H1 (cell line): ENCODE measurements at regions not wholly inside any gene's neighbourhood (a gene's known extent, or its start where the extent isn't known, plus 50 kb on each side); places are given as distances from the start of the nearest gene placed in this dataset.

Experiments used
- CTCF ChIA-PET: fragments of 300-600 bp; sonication (Branson Sonifier 250); formaldehyde crosslinking; loops from one replicate; lab custom pipeline; 2021; ENCODE audit not compliant: partially characterized antibody; lab: Charles Lee
- POLR2A ChIA-PET: fragments of 300-600 bp; sonication (Branson Sonifier 250); formaldehyde crosslinking; loops from one replicate; lab custom pipeline; 2021; ENCODE audit warnings: inconsistent platforms; ENCODE audit not compliant: partially characterized antibody; lab: Charles Lee
- DNase-seq, 2 experiments: peaks; one replicate each; pipeline versions ENCODE4 v3.0.0 to v3.0.0-alpha.2; 2010 to 2022; ENCODE audit warnings: low spot score in 2 of 2, low read depth in 1 of 2, mixed read lengths in 1 of 2
- FAIRE-seq: peaks from 2 replicates; lab custom pipeline; 2011; peaks lifted over from hg19 to GRCh38; lab: Jason Lieb, UNC
- H2AFZ ChIP-seq: 2 replicates; pipeline ENCODE4 v1.8.1; 2012; ENCODE audit warnings: low read length, inconsistent platforms
- H2AK5ac ChIP-seq: 2 replicates; pipeline ENCODE4 v1.6.1; 2013; ENCODE audit warnings: low read depth, low read length
- H2BK120ac ChIP-seq: replicated peaks from 2 replicates; pipeline ENCODE3; 2013; ENCODE audit warnings: low read depth, low read length, inconsistent platforms
- H2BK12ac ChIP-seq: 2 replicates; pipeline ENCODE4 v1.6.1; 2013; ENCODE audit warnings: low read depth, low read length
- H2BK15ac ChIP-seq: 2 replicates; pipeline ENCODE4 v1.6.1; 2013; ENCODE audit warnings: low read length
- H2BK20ac ChIP-seq: 2 replicates; pipeline ENCODE4 v1.6.1; 2013; ENCODE audit warnings: low read length
- H2BK5ac ChIP-seq: 2 replicates; pipeline ENCODE4 v1.6.1; 2013; ENCODE audit warnings: low read depth, low read length
- H3K14ac ChIP-seq: 2 replicates; pipeline ENCODE4 v1.6.1; 2013; ENCODE audit warnings: inconsistent platforms; ENCODE audit not compliant: insufficient read length
- H3K18ac ChIP-seq: 2 replicates; pipeline ENCODE4 v1.6.1; 2013; ENCODE audit warnings: low read length; ENCODE audit errors: extremely low read depth
- H3K23ac ChIP-seq: 2 replicates; pipeline ENCODE4 v1.6.1; 2013; ENCODE audit warnings: inconsistent platforms; ENCODE audit not compliant: insufficient read length
- H3K23me2 ChIP-seq: 2 replicates; pipeline ENCODE4 v1.6.1; 2013; ENCODE audit warnings: low read depth, low read length
- H3K27ac ChIP-seq: 2 replicates; pipeline ENCODE4 v1.6.1; 2011; ENCODE audit warnings: low read depth, low read length, inconsistent platforms
- H3K27me3 ChIP-seq, 4 experiments: replicated peaks in 1 of 4; 1 replicate in 1 of 4; 2 replicates in 3 of 4; pipeline versions ENCODE4 v1.6.1 to v1.8.1; 2011 to 2013; ENCODE audit warnings: low read length in 3 of 4, mild to moderate bottlenecking in 3 of 4, inconsistent platforms in 2 of 4, mixed read lengths in 2 of 4, moderate library complexity in 1 of 4; ENCODE audit not compliant: control insufficient read depth in 3 of 4, insufficient read depth in 3 of 4; ENCODE audit errors: extremely low read depth in 1 of 4
- H3K36me3 ChIP-seq, 4 experiments: 2 replicates each; pipeline versions ENCODE4 v1.6.1 to v1.8.1; 2011 to 2013; ENCODE audit warnings: mild to moderate bottlenecking in 4 of 4, low read length in 3 of 4, moderate library complexity in 2 of 4, control low read depth in 1 of 4, inconsistent platforms in 1 of 4; ENCODE audit not compliant: insufficient read depth in 4 of 4, control insufficient read depth in 2 of 4
- H3K4ac ChIP-seq: replicated peaks from 2 replicates; pipeline ENCODE3; 2013; ENCODE audit warnings: low read length, low read depth, mixed read lengths, inconsistent platforms; ENCODE audit not compliant: insufficient read length
- H3K4me1 ChIP-seq, 4 experiments: replicated peaks in 1 of 4; 1 replicate in 1 of 4; 2 replicates in 3 of 4; pipeline versions ENCODE4 v1.6.1 to v1.8.1; 2011 to 2013; ENCODE audit warnings: low read length in 3 of 4, inconsistent platforms in 2 of 4, mixed read lengths in 1 of 4; ENCODE audit not compliant: insufficient read depth in 4 of 4, control insufficient read depth in 3 of 4
- H3K4me2 ChIP-seq, 2 experiments: 2 replicates each; pipeline versions ENCODE4 v1.6.1 to v1.8.1; 2011 to 2013; ENCODE audit warnings: low read depth in 2 of 2, low read length in 2 of 2, control low read depth in 1 of 2, inconsistent platforms in 1 of 2, mild to moderate bottlenecking in 1 of 2; ENCODE audit not compliant: insufficient read depth in 1 of 2
- H3K4me3 ChIP-seq, 4 experiments: fragments of 200-600, 300-600 bp in 1 of 4; sonication (generic), shearing (Covaris generic), sonication (Bioruptor Twin) in 1 of 4; 2 replicates each; pipeline versions ENCODE4 v1.5.1 to v1.8.1; 2011 to 2016; ENCODE audit warnings: low read length in 4 of 4, low read depth in 3 of 4, control low read depth in 2 of 4, inconsistent platforms in 2 of 4, mild to moderate bottlenecking in 2 of 4, mixed read lengths in 1 of 4, moderate library complexity in 1 of 4; ENCODE audit not compliant: insufficient read depth in 2 of 4; ENCODE audit errors: extremely low read depth in 1 of 4
- H3K56ac ChIP-seq: replicated peaks from 2 replicates; pipeline ENCODE3; 2013; ENCODE audit warnings: low read depth, mild to moderate bottlenecking, mixed read lengths, low read length, inconsistent platforms; ENCODE audit not compliant: insufficient read length
- H3K79me1 ChIP-seq: 2 replicates; pipeline ENCODE4 v1.6.1; 2013; ENCODE audit warnings: low read depth, low read length, control low read depth
- H3K79me2 ChIP-seq, 2 experiments: 2 replicates each; pipeline versions ENCODE4 v1.6.1 to v1.8.1; 2012 to 2013; ENCODE audit warnings: low read length in 2 of 2, mild to moderate bottlenecking in 2 of 2, inconsistent platforms in 1 of 2; ENCODE audit not compliant: insufficient read depth in 2 of 2, control insufficient read depth in 1 of 2
- H3K9ac ChIP-seq, 4 experiments: replicated peaks in 1 of 4; 1 replicate in 1 of 4; 2 replicates in 3 of 4; pipeline versions ENCODE4 v1.6.1 to v1.8.1; 2011 to 2013; ENCODE audit warnings: low read depth in 3 of 4, low read length in 3 of 4, control low read depth in 2 of 4, mild to moderate bottlenecking in 2 of 4, moderate library complexity in 2 of 4, inconsistent platforms in 1 of 4; ENCODE audit errors: extremely low read depth in 1 of 4
- H3K9me3 ChIP-seq, 2 experiments: 2 replicates each; pipeline versions ENCODE4 v1.6.1 to v1.8.1; 2012 to 2013; ENCODE audit warnings: mild to moderate bottlenecking in 2 of 2, moderate library complexity in 2 of 2, control low read depth in 1 of 2, inconsistent platforms in 1 of 2, low read depth in 1 of 2, low read length in 1 of 2, mixed read lengths in 1 of 2; ENCODE audit not compliant: insufficient read depth in 2 of 2
- H4K20me1 ChIP-seq, 2 experiments: replicated peaks in 1 of 2; 2 replicates each; pipeline versions ENCODE3 to v1.8.1; 2011 to 2013; ENCODE audit warnings: inconsistent platforms in 2 of 2, low read length in 2 of 2, mild to moderate bottlenecking in 1 of 2; ENCODE audit not compliant: insufficient read depth in 2 of 2, control insufficient read depth in 1 of 2
- H4K5ac ChIP-seq: 2 replicates; pipeline ENCODE4 v1.6.1; 2013; ENCODE audit warnings: low read length, low read depth, mixed read lengths, inconsistent platforms; ENCODE audit not compliant: insufficient read length
- H4K8ac ChIP-seq: 2 replicates; pipeline ENCODE4 v1.8.0; 2013; ENCODE audit warnings: mild to moderate bottlenecking, moderate library complexity, low read length, inconsistent platforms; ENCODE audit not compliant: insufficient read depth; ENCODE audit errors: extremely low read depth
- H4K91ac ChIP-seq: replicated peaks from 2 replicates; pipeline ENCODE3; 2013; ENCODE audit warnings: low read length, mixed read lengths, inconsistent platforms; ENCODE audit not compliant: insufficient read length
- JUN ChIP-seq: IDR thresholded peaks from 2 replicates; pipeline ENCODE4 v1.6.1; 2011; ENCODE audit warnings: low read depth, mild to moderate bottlenecking, improper control_type of control experiment, low read length
- NRF1 ChIP-seq: IDR thresholded peaks from 2 replicates; pipeline ENCODE4 v1.6.1; 2011; ENCODE audit warnings: mild to moderate bottlenecking, low read depth, low read length, improper control_type of control experiment
- SP2 ChIP-seq: IDR thresholded peaks from 2 replicates; pipeline ENCODE4 v1.6.1; 2012; ENCODE audit warnings: mild to moderate bottlenecking, low read length, inconsistent platforms
- WGBS, 2 experiments: shearing (Covaris generic) in 1 of 2; methylation state at CpG; one replicate each; pipeline versions ENCODE4 v1.1.6 to v1.1.7; 2013 to 2015; ENCODE audit warnings: low lambda C conversion rate in 2 of 2, mixed read lengths in 2 of 2, inconsistent platforms in 1 of 2, low coverage in 1 of 2, missing lambda C conversion rate in 1 of 2; ENCODE audit not compliant: insufficient replicate concordance in 2 of 2, insufficient coverage in 1 of 2, insufficient read length in 1 of 2; ENCODE audit errors: extremely low coverage in 1 of 2, missing lambda C conversion rate in 1 of 2; 5-methylcytosine and 5-hydroxymethylcytosine counted together

DNA sequence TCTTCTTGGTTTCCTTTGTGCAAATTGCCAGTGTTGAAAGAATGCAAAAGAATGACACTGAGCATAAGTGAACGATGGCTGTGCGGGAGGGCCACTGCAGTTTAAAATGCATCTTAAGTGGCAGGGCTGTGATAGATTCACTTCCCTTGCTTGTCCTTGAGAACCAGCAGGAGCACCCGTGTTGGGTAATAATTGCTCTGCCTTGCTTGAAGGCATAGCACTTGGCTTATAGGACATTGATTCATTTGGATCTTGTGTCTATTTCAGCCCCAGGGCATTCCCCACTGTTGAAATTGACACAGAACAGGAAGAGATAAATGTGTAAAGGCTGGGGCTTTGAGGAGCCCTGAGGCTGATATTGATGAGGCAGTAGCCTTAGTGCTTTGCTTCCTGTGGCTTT lies 1003.7 kb upstream of the GYPC start:
- Histone ChIP-seq H2AFZ (no peak overlapping the region), H3K4me1 (peaks cover 0 to 3% (median 0%) of the 10 kb centered on the region in 4 experiments; a peak in 2 of 7 replicates), H2BK5ac (no peak overlapping the region), H3K79me1 (no peaks in the 10 kb centered on the region), H2BK120ac (no peak overlapping the region), H3K23me2 (no peaks in the 10 kb centered on the region), H4K20me1 (no peaks in the 10 kb centered on the region), H2BK15ac (no peak overlapping the region), H3K9ac (no peak overlapping the region), H2AK5ac (no peak overlapping the region), H3K4ac (no peak overlapping the region), H3K56ac (no peak overlapping the region), H2BK12ac (no peak overlapping the region), H4K8ac (no peak overlapping the region), H4K91ac (no peak overlapping the region), H3K14ac (no peak overlapping the region), H3K23ac (no peak overlapping the region), H3K4me2 (no peak overlapping the region), H3K4me3 (no peak overlapping the region), H4K5ac (no peak overlapping the region), H3K27me3 (no peaks in the 10 kb centered on the region), H3K36me3 (no peaks in the 10 kb centered on the region), H3K18ac (no peak overlapping the region), H3K9me3 (no peaks in the 10 kb centered on the region), H3K79me2 (no peaks in the 10 kb centered on the region), H3K27ac (no peak overlapping the region), H2BK20ac (no peak overlapping the region)
- 93% methylated on average over 3 of the region's 3 CpGs; no CpG with 5 or more reads in 1 of the 2 experiments for WGBS, 2 experiments
- DNase-seq, result no peak
- FAIRE-seq, result no peak
- POLR2A ChIA-PET, result no interaction called here
- CTCF ChIA-PET, result no interaction called here
- TF ChIP-seq JUN (no peak), NRF1 (no peak), SP2 (no peak)
- TF ChIP-seq, all 59 proteins: peak for 0
